ENCODE measurements at regions not wholly inside any gene's neighbourhood (a gene's known extent, or its start where the extent isn't known, plus 50 kb on each side); places are given as distances from the start of the nearest gene placed in this dataset.

DNA sequence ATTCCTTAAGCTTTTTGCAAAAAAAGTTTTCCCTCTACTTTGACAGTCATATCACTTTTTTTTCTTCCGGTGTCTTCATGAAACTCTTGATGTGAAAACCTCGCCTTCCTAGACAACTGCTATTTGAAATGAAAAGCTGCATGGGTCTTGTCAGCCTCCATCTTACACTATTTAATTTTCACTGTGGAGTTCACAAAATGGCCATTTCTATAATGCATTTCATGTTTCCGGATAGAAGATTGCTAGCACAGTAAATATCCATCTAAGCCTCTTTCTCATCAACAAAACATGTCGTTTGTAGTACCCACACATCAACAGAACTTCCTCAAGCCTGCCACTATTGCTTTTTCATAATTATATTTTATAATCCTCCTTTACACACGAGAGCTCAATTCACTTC is 204.9 kb upstream of the ID4 start:
- Mint-ChIP-seq H3K27me3 (ENCODE audit: low read depth) (no peaks in the 10 kb centered on the region), H3K4me3 (no peak overlapping the region), H3K36me3 (ENCODE audit: low read depth) (no peaks in the 10 kb centered on the region), H3K9me3 (no peaks in the 10 kb centered on the region), H3K27ac (ENCODE audit: unreplicated experiment) (no peak overlapping the region), H3K4me1 (peaks cover 7% of the 10 kb centered on the region)
- TF ChIP-seq, protein P1, sequence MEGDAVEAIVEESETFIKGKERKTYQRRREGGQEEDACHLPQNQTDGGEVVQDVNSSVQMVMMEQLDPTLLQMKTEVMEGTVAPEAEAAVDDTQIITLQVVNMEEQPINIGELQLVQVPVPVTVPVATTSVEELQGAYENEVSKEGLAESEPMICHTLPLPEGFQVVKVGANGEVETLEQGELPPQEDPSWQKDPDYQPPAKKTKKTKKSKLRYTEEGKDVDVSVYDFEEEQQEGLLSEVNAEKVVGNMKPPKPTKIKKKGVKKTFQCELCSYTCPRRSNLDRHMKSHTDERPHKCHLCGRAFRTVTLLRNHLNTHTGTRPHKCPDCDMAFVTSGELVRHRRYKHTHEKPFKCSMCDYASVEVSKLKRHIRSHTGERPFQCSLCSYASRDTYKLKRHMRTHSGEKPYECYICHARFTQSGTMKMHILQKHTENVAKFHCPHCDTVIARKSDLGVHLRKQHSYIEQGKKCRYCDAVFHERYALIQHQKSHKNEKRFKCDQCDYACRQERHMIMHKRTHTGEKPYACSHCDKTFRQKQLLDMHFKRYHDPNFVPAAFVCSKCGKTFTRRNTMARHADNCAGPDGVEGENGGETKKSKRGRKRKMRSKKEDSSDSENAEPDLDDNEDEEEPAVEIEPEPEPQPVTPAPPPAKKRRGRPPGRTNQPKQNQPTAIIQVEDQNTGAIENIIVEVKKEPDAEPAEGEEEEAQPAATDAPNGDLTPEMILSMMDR (conservative IDR thresholded peaks at IDR 0.05), result no peak
- DNase-seq (ENCODE audit: low read depth, low spot score), result no peak

DNA sequence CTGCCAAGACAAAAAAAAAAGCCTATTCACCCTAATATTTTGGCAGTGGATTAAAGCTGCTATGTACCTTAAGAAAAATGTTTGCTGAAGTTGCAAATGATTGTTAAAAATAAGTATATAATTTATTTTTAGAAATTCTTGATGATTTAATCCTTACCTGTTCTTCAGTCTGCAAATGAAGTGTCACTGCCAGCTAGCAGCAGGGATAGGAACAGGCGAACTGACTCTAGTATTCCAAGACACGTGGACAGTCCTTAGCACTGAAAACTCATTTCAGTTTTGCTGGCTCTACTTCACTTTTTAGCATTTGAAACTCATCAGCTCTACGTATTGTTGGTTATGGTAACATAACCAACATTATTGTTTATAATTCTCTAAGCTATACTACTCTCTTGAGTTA is 204.4 kb upstream of the ID4 start:
- H3K4me3 Mint-ChIP-seq, result no peak overlapping the region
- peaks cover 7% of the 10 kb centered on the region for H3K4me1 Mint-ChIP-seq
- peaks cover under 1% of the 10 kb centered on the region for H3K9me3 Mint-ChIP-seq
- TF ChIP-seq, protein P1 (conservative IDR thresholded peaks at IDR 0.05), result no peak
- no peaks in the 10 kb centered on the region for H3K27me3 Mint-ChIP-seq (ENCODE audit: low read depth)
- no peak for DNase-seq (ENCODE audit: low read depth, low spot score)
- H3K27ac Mint-ChIP-seq (ENCODE audit: unreplicated experiment), result no peak overlapping the region
- no peaks in the 10 kb centered on the region for H3K36me3 Mint-ChIP-seq (ENCODE audit: low read depth)

DNA sequence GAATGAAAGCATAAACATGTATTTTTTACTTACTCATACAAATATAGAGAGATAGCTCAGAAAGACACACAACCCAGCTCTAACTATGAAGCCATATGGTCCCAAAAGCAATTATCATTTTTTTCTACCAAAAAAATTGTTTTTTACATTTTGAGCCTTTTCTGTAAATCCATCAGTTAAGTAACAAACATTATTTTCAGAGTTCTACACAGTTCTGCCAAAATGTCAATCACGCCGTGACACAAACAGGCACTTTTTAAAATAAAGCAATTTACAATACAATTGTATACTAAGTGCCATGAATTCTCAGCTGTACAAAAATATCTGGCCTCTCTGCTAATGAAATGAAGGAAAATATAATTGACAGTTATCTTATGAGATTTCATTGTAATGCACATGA is 201.4 kb upstream of the ID4 start:
- Mint-ChIP-seq H3K9me3 (peaks cover 9% of the 10 kb centered on the region), H3K36me3 (ENCODE audit: low read depth) (peaks cover 8% of the 10 kb centered on the region), H3K4me1 (peaks cover 7% of the 10 kb centered on the region), H3K4me3 (no peak overlapping the region), H3K27ac (ENCODE audit: unreplicated experiment) (no peak overlapping the region), H3K27me3 (ENCODE audit: low read depth) (no peaks in the 10 kb centered on the region)
- no peak for DNase-seq (ENCODE audit: low read depth, low spot score)
- TF ChIP-seq, protein P1 (conservative IDR thresholded peaks at IDR 0.05), result no peak

DNA sequence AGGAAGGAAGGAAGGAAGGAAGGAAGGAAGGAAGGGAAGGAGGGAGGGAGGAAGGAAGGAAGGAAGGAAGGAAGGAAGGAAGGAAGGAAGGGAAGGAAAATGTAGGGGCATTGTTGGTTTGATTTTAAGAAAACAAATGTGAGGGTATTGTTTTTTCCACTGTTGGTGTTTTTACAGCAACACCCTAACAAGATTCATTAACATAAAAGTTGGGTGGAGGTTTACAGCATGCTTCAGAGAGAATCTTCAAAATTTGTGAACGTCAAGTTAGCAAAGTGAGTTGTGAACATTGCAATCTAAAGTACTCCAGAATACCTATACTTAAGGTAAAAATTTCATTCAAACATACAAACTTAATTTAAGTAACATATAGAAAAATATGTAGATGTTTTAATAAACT is 200.2 kb upstream of the ID4 start:
- Mint-ChIP-seq H3K36me3 (ENCODE audit: low read depth) (peaks cover 8% of the 10 kb centered on the region), H3K4me1 (peaks cover 7% of the 10 kb centered on the region), H3K4me3 (no peak overlapping the region), H3K27ac (ENCODE audit: unreplicated experiment) (no peak overlapping the region), H3K27me3 (ENCODE audit: low read depth) (no peaks in the 10 kb centered on the region), H3K9me3 (peaks cover 9% of the 10 kb centered on the region)
- no peak for DNase-seq (ENCODE audit: low read depth, low spot score)
- TF ChIP-seq, protein P1 (conservative IDR thresholded peaks at IDR 0.05), result no peak

DNA sequence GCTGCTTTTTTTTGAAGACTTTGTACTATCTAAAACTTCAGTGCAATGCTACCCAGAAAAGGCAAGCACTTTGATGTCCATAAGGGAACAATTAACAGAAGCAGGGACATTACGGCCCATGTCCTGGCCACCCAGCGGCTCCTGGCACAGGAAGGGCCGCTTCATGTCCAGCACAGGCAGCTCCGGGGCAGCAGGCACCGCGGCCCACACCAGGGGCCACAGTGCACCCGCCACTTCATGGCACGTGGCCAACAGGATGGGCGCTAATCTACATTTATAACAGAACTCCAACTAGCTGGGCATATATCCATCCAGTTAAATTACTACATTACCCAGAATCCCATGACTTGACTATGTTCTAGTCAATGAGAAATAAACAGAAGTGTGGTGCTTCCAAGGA is 198.2 kb upstream of the ID4 start:
- H3K36me3 Mint-ChIP-seq (ENCODE audit: low read depth), result peaks cover 8% of the 10 kb centered on the region
- H3K27me3 Mint-ChIP-seq (ENCODE audit: low read depth), result no peaks in the 10 kb centered on the region
- no peak overlapping the region for H3K27ac Mint-ChIP-seq (ENCODE audit: unreplicated experiment)
- TF ChIP-seq, protein P1 (conservative IDR thresholded peaks at IDR 0.05), result no peak
- H3K4me3 Mint-ChIP-seq, result no peak overlapping the region
- H3K9me3 Mint-ChIP-seq, result peaks cover 9% of the 10 kb centered on the region
- H3K4me1 Mint-ChIP-seq, result peaks cover 8% of the 10 kb centered on the region
- no peak for DNase-seq (ENCODE audit: low read depth, low spot score)

DNA sequence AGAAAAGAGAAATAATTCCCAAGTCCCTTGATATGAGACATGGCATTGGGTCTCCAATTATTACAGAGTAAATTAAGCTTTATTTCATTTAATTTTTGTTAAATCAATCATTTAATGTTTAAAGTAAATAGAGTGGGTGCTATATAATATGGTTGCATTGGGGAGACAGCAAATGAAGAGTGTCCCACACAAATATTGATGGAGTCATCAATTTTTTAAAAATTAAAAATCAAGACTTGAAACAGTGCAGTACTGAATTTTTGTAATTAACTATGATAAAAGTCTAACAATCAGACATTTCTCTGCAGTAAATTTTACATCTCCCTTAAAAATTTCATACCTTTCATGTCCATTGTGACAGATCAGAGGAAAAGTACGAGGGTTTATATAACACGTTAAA is 193.9 kb upstream of the ID4 start:
- DNase-seq (ENCODE audit: low read depth, low spot score), result no peak
- no peak overlapping the region for H3K4me3 Mint-ChIP-seq
- peaks cover 6% of the 10 kb centered on the region for H3K4me1 Mint-ChIP-seq
- H3K9me3 Mint-ChIP-seq, result peaks cover 4% of the 10 kb centered on the region
- TF ChIP-seq, protein P1 (conservative IDR thresholded peaks at IDR 0.05), result no peak
- H3K27me3 Mint-ChIP-seq (ENCODE audit: low read depth), result no peaks in the 10 kb centered on the region
- H3K36me3 Mint-ChIP-seq (ENCODE audit: low read depth), result peaks cover 6% of the 10 kb centered on the region
- no peak overlapping the region for H3K27ac Mint-ChIP-seq (ENCODE audit: unreplicated experiment)

Measured in neural crest cell (in vitro differentiated cells).